Natural killer cell (primary cell): ENCODE measurements at regions not wholly inside any gene's neighbourhood (a gene's known extent, or its start where the extent isn't known, plus 50 kb on each side); places are given as distances from the start of the nearest gene placed in this dataset.

Source experiments
- ATAC-seq, 3 donors: fragments of 150-1000 bp in 2 of 3; fragments of 200-7000 bp in 1 of 3; cut with Tn5 transposase; 1 replicate in 1 of 3; 2 replicates in 2 of 3; pipeline ENCODE4 v1.10.0; 2021; ENCODE audit warnings: mild to moderate bottlenecking in 2 of 3, moderate library complexity in 2 of 3
- DNase-seq, 2 donors: peaks; one replicate each; pipeline versions ENCODE4 v3.0.0 to v3.0.0-alpha.2; 2013 to 2021; ENCODE audit warnings: mixed read lengths in 1 of 2
- H3K27ac ChIP-seq: one replicate; pipeline ENCODE4 v1.5.1; 2013; ENCODE audit warnings: mild to moderate bottlenecking, low read length
- H3K27me3 ChIP-seq: one replicate; pipeline ENCODE4 v1.6.1; 2013; ENCODE audit warnings: low read length; ENCODE audit not compliant: control insufficient read depth, insufficient read depth
- H3K36me3 ChIP-seq: one replicate; pipeline ENCODE4 v1.6.1; 2013; ENCODE audit warnings: low read length; ENCODE audit not compliant: control insufficient read depth, insufficient read depth
- H3K4me1 ChIP-seq: one replicate; pipeline ENCODE4 v1.6.1; 2013; ENCODE audit warnings: low read length; ENCODE audit not compliant: control insufficient read depth, insufficient read depth
- H3K4me3 ChIP-seq: one replicate; pipeline ENCODE4 v1.5.1; 2013; ENCODE audit warnings: low read length
- H3K9me3 ChIP-seq: one replicate; pipeline ENCODE4 v1.6.1; 2013; ENCODE audit warnings: low read length; ENCODE audit not compliant: control insufficient read depth, insufficient read depth
- H3K27ac Mint-ChIP-seq, 2 donors: one replicate each; pipeline ENCODE4 v1.8.0; 2022; ENCODE audit warnings: mild to moderate bottlenecking in 2 of 2, mixed read lengths in 2 of 2, moderate library complexity in 1 of 2
- H3K27me3 Mint-ChIP-seq, 2 donors: one replicate each; pipeline ENCODE4 v1.8.0; 2022; ENCODE audit warnings: low read depth in 2 of 2, mixed read lengths in 2 of 2
- H3K36me3 Mint-ChIP-seq: one replicate; pipeline ENCODE4 v1.8.0; 2022; ENCODE audit warnings: mixed read lengths
- H3K4me1 Mint-ChIP-seq, 2 donors: one replicate each; pipeline ENCODE4 v1.8.0; 2022; ENCODE audit warnings: mixed read lengths in 2 of 2
- H3K4me3 Mint-ChIP-seq: one replicate; pipeline ENCODE4 v1.8.0; 2022; ENCODE audit warnings: mild to moderate bottlenecking, moderate library complexity, mixed read lengths
- H3K9me3 Mint-ChIP-seq, 2 donors: one replicate each; pipeline ENCODE4 v1.8.0; 2022; ENCODE audit warnings: mixed read lengths in 2 of 2
- whole genome bisulfite sequencing: methylation state at CpG from one replicate; pipeline ENCODE4 v1.1.7; 2013; ENCODE audit warnings: missing lambda C conversion rate; ENCODE audit not compliant: insufficient coverage; 5-methylcytosine and 5-hydroxymethylcytosine counted together
- intact Hi-C: fragments of 100-400 bp; cut with micrococcal nuclease; formaldehyde crosslinking; loops from one replicate; pipeline ENCODE4 v1.14.2; 2022
- TF ChIP-seq, protein P1 (sequence below): fragments of 200-600 bp; IDR thresholded peaks from one replicate; pipeline ENCODE4 v1.8.0; 2022; ENCODE audit warnings: antibody characterized with exemption

DNA sequence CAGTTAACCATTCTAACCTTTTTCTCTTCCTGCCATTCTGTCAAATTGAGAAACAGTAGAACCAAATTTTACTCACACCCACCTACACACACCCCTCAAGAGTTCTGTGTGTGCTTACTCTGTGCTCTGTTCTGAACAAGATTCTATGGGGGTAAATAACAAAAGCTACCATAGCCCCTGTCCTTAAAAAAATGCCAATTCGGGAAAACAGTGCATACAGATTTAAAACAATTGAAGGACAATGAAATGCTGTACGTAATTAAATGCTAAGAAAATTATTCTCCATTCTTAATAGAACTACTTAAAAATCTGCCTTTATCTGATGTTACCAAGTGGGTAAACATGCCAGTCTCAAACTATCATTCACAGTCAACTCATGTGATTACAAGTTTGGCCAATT lies 1107.5 kb downstream of the TUSC7 start:
- TF ChIP-seq, protein P1, sequence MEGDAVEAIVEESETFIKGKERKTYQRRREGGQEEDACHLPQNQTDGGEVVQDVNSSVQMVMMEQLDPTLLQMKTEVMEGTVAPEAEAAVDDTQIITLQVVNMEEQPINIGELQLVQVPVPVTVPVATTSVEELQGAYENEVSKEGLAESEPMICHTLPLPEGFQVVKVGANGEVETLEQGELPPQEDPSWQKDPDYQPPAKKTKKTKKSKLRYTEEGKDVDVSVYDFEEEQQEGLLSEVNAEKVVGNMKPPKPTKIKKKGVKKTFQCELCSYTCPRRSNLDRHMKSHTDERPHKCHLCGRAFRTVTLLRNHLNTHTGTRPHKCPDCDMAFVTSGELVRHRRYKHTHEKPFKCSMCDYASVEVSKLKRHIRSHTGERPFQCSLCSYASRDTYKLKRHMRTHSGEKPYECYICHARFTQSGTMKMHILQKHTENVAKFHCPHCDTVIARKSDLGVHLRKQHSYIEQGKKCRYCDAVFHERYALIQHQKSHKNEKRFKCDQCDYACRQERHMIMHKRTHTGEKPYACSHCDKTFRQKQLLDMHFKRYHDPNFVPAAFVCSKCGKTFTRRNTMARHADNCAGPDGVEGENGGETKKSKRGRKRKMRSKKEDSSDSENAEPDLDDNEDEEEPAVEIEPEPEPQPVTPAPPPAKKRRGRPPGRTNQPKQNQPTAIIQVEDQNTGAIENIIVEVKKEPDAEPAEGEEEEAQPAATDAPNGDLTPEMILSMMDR, result no peak
- no peak overlapping the region for H3K27ac Mint-ChIP-seq
- peaks cover 5% of the 10 kb centered on the region for H3K36me3 Mint-ChIP-seq
- Histone ChIP-seq H3K27ac (no peak overlapping the region), H3K27me3 (no peaks in the 10 kb centered on the region), H3K36me3 (no peaks in the 10 kb centered on the region), H3K9me3 (no peaks in the 10 kb centered on the region), H3K4me3 (no peak overlapping the region), H3K4me1 (no peaks in the 10 kb centered on the region)
- no peaks in the 10 kb centered on the region for H3K27me3 Mint-ChIP-seq
- WGBS, result 100% methylated on average over 2 of the region's 2 CpGs
- DNase-seq, result no peak
- peaks cover 14 to 16% of the 10 kb centered on the region in 2 donors for H3K9me3 Mint-ChIP-seq
- H3K4me3 Mint-ChIP-seq, result no peak overlapping the region
- H3K4me1 Mint-ChIP-seq, result no peaks in the 10 kb centered on the region
- intact Hi-C loops, result no loop called here
- no peak for ATAC-seq

DNA sequence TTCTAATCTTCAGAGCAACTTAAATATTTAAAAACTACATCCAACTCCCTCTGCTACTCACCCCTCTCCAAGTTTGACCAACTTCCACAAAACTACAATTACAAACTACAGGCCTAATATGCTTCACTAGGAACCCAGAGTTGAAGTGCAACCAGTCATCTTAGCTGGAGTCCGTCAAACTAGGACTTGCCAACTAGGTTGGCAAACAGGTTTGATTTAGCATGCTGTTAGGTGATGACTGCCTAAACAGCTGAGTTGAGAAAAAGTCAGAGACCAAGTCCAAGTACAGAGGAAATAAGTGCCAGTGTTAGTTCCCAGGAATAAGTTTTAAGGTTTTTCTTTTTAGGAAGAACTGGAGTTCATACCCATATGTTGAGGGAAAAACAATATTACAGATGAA lies 1109.0 kb downstream of the TUSC7 start:
- intact Hi-C loops, result no loop called here
- Mint-ChIP-seq H3K27me3 (no peaks in the 10 kb centered on the region), H3K4me3 (no peak overlapping the region), H3K36me3 (peaks cover 5% of the 10 kb centered on the region), H3K4me1 (no peaks in the 10 kb centered on the region), H3K9me3 (peaks cover 10 to 12% of the 10 kb centered on the region in 2 donors), H3K27ac (no peak overlapping the region)
- Histone ChIP-seq H3K4me3 (no peak overlapping the region), H3K27ac (no peak overlapping the region), H3K27me3 (no peaks in the 10 kb centered on the region), H3K4me1 (no peaks in the 10 kb centered on the region), H3K36me3 (no peaks in the 10 kb centered on the region), H3K9me3 (no peaks in the 10 kb centered on the region)
- WGBS, result 91% methylated on average over 1 of the region's 1 CpG
- TF ChIP-seq, protein P1, result no peak
- DNase-seq (no peak), ATAC-seq (no peak)

DNA sequence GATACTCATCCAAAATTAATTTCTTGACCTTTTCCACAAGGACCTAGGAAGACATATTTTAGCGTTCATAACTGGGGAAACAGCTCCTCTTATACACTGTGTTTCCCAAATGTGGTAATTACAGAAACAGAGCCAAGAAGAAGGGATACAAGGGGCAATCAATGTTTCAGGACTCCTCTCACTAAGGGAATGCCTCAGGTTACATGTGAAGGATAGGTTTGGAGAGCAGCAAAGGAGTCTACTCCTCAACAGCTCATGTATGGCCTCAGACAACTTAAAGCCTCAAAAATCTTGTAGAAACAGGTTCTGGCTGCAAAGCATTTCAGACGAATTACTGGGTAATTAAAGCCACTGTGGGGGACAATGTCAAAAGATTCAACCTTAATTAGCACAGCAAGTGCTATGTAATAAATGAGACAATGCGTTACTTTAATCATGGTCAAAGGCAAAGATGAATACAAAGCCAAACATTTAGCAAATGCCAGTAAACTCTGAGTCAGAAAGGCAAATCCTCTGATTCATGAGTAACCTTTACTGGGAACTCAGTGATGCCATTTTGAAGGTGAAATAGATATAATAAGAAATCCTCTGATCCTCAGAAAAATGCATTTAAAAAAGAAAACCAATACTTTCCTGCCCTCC lies 1111.2 kb downstream of the TUSC7 start:
- ATAC-seq, result no peak
- TF ChIP-seq, protein P1, result no peak
- H3K27ac ChIP-seq, result no peak overlapping the region
- H3K27me3 ChIP-seq, result no peaks in the 10 kb centered on the region
- no peak overlapping the region for H3K27ac Mint-ChIP-seq
- H3K4me3 Mint-ChIP-seq, result no peak overlapping the region
- no peaks in the 10 kb centered on the region for H3K4me1 ChIP-seq
- H3K36me3 ChIP-seq, result no peaks in the 10 kb centered on the region
- H3K9me3 Mint-ChIP-seq, result peaks cover 13 to 18% of the 10 kb centered on the region in 2 donors
- no peaks in the 10 kb centered on the region for H3K4me1 Mint-ChIP-seq
- no peaks in the 10 kb centered on the region for H3K9me3 ChIP-seq
- no peak for DNase-seq
- H3K27me3 Mint-ChIP-seq, result no peaks in the 10 kb centered on the region
- no peak overlapping the region for H3K4me3 ChIP-seq
- peaks cover 5% of the 10 kb centered on the region for H3K36me3 Mint-ChIP-seq
- 78% methylated on average over 3 of the region's 3 CpGs for WGBS
- intact Hi-C loops, result no loop called here

DNA sequence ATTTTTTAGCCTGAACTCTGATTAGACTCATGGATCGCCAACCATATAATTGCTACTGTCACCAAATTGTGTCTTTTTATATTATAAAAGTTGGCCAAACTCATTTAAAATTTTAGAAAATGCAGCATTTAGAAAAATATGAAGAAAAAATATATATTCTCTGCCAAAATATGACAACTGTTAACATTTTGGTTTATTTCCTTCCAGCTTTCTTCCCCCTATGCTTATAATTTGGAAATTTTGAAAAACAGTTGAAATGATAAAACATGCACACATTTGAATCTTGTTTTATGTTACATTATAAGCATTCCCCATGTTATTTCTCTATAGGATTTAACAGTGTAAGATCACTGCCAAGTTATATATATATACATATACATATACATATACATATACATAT lies 1112.8 kb downstream of the TUSC7 start:
- no peaks in the 10 kb centered on the region for H3K27me3 ChIP-seq
- ATAC-seq (no peak), DNase-seq (no peak)
- no peaks in the 10 kb centered on the region for H3K27me3 Mint-ChIP-seq
- H3K4me3 ChIP-seq, result no peak overlapping the region
- H3K9me3 Mint-ChIP-seq, result peaks cover 13 to 17% of the 10 kb centered on the region in 2 donors
- H3K27ac Mint-ChIP-seq, result no peak overlapping the region
- H3K27ac ChIP-seq, result no peak overlapping the region
- H3K36me3 ChIP-seq, result no peaks in the 10 kb centered on the region
- H3K4me3 Mint-ChIP-seq, result no peak overlapping the region
- peaks cover 5% of the 10 kb centered on the region for H3K36me3 Mint-ChIP-seq
- no peaks in the 10 kb centered on the region for H3K4me1 Mint-ChIP-seq
- TF ChIP-seq, protein P1, result no peak
- no CpG with 5 or more reads among the region's 1 CpG for WGBS
- no peaks in the 10 kb centered on the region for H3K9me3 ChIP-seq
- no peaks in the 10 kb centered on the region for H3K4me1 ChIP-seq
- intact Hi-C loops, result no loop called here
